NCI-H1930 (cell line): ENCODE measurements at regions not wholly inside any gene's neighbourhood (a gene's known extent, or its start where the extent isn't known, plus 50 kb on each side); places are given as distances from the start of the nearest gene placed in this dataset.
"Not testable (repeated sequence)": the region's sequence is repeated elsewhere in the genome, so short reads cannot be mapped to it uniquely, and the experiment has no call there.

Experiments
- DNase-seq, 2 experiments: peaks; one replicate each; lab custom pipeline; 2025; lab: John Stamatoyannopoulos, UW

GRCh38 chr7:68752485-68753178 is 845.6 kb upstream of the AUTS2 start:
- no peak for DNase-seq

GRCh38 chr7:68754414-68754813 is 843.9 kb upstream of the AUTS2 start:
- DNase-seq = no peak

- no peak for DNase-seq
Measured at GRCh38 chr7:68756986-68757495, 841.2 kb upstream of the AUTS2 start.

GRCh38 chr7:68760556-68760955 is 837.7 kb upstream of the AUTS2 start:
- DNase-seq = no peak

GRCh38 chr7:68767462-68767861 is 830.8 kb upstream of the AUTS2 start:
- no peak for DNase-seq

- peak in 1 of 2 experiments; percentile 29 for DNase-seq
Measured at GRCh38 chr7:68770649-68771048, 827.6 kb upstream of the AUTS2 start.

GRCh38 chr7:68776326-68776725 is 821.9 kb upstream of the AUTS2 start:
- DNase-seq = no peak

GRCh38 chr7:68783684-68784083 is 814.6 kb upstream of the AUTS2 start:
- no peak for DNase-seq

GRCh38 chr7:68785036-68785435 is 813.2 kb upstream of the AUTS2 start:
- no peak for DNase-seq

GRCh38 chr7:68787566-68787965 is 810.7 kb upstream of the AUTS2 start:
- DNase-seq = no peak

- not testable (repeated sequence) for DNase-seq
Measured at GRCh38 chr7:68788529-68788928, 809.7 kb upstream of the AUTS2 start.

GRCh38 chr7:68789597-68789996 is 808.7 kb upstream of the AUTS2 start:
- no peak for DNase-seq

GRCh38 chr7:68792351-68792750 is 805.9 kb upstream of the AUTS2 start:
- no peak for DNase-seq

- no peak for DNase-seq
Measured at GRCh38 chr7:68793513-68793912, 804.8 kb upstream of the AUTS2 start.

GRCh38 chr7:68800316-68800715 is 798.0 kb upstream of the AUTS2 start:
- DNase-seq = no peak

- no peak for DNase-seq
Measured at GRCh38 chr7:68805159-68805558, 793.1 kb upstream of the AUTS2 start.

GRCh38 chr7:68807666-68808065 is 790.6 kb upstream of the AUTS2 start:
- DNase-seq = no peak

- peak; percentile 93 to 94 for DNase-seq
Measured at GRCh38 chr7:68813551-68814080, 784.7 kb upstream of the AUTS2 start.

GRCh38 chr7:68816491-68816890 is 781.8 kb upstream of the AUTS2 start:
- DNase-seq = no peak

- no peak for DNase-seq
Measured at GRCh38 chr7:68820321-68820720, 778.0 kb upstream of the AUTS2 start.

GRCh38 chr7:68821846-68822245 is 776.4 kb upstream of the AUTS2 start:
- DNase-seq = no peak

GRCh38 chr7:68823996-68824780 is 774.1 kb upstream of the AUTS2 start:
- no peak for DNase-seq

- no peak for DNase-seq
Measured at GRCh38 chr7:68828575-68828974, 769.7 kb upstream of the AUTS2 start.
